Heart left ventricle (tissue), 13 donors: ENCODE measurements at regions not wholly inside any gene's neighbourhood (a gene's known extent, or its start where the extent isn't known, plus 50 kb on each side); places are given as distances from the start of the nearest gene placed in this dataset.

Source experiments
- CTCF ChIP-seq, 12 donors: fragments of 200-600 bp; sonication (generic) in 4 of 12; IDR thresholded peaks; one replicate each; pipeline versions ENCODE4 v1.5.0 to v1.8.0; 2018 to 2022; ENCODE audit warnings: antibody characterized with exemption in 12 of 12, mild to moderate bottlenecking in 5 of 12
- POLR2A ChIP-seq, 2 donors: fragments of 450-650 bp; IDR thresholded peaks; one replicate each; pipeline ENCODE4 v1.6.1; 2017; ENCODE audit warnings: antibody characterized with exemption in 2 of 2, mild to moderate bottlenecking in 2 of 2, moderate library complexity in 2 of 2
- donor health status: ischemic (EF 13 %, LVEDD 7.1; RV severe dilation, severe dysfunction).
- donor health status: DM: no; HTN: yes; CAD: no.
- donor health status: DM: no; HTN: no; CAD: no.
- donor health status: ischemic (EF 25% LVEDD 6.9; RV normal size, moderate dysfunction).
- donor health status: ischemic (EF 25% LVEDD 5.7; RV mildly dilated, moderate dysfunction).
- donor health status: ischemic (EF 35%, LVEDD 5.7; RV mildly dilated, moderate dysfunction).
- donor health status: nonischemic (EF 11% LVEDD 7.7; RV severe dilation, severe dysfunction).
- donor health status: DM: yes; HTN: yes; CAD: no.
- donor health status: PGD.
- donor health status: ischemic (EF 29% LVEDD 5.4; RV normal size, mild dysfunction).
- donor health status: nonischemic (EF 23%, LVEDD 6.1; RV moderate dilation, normal function).

DNA sequence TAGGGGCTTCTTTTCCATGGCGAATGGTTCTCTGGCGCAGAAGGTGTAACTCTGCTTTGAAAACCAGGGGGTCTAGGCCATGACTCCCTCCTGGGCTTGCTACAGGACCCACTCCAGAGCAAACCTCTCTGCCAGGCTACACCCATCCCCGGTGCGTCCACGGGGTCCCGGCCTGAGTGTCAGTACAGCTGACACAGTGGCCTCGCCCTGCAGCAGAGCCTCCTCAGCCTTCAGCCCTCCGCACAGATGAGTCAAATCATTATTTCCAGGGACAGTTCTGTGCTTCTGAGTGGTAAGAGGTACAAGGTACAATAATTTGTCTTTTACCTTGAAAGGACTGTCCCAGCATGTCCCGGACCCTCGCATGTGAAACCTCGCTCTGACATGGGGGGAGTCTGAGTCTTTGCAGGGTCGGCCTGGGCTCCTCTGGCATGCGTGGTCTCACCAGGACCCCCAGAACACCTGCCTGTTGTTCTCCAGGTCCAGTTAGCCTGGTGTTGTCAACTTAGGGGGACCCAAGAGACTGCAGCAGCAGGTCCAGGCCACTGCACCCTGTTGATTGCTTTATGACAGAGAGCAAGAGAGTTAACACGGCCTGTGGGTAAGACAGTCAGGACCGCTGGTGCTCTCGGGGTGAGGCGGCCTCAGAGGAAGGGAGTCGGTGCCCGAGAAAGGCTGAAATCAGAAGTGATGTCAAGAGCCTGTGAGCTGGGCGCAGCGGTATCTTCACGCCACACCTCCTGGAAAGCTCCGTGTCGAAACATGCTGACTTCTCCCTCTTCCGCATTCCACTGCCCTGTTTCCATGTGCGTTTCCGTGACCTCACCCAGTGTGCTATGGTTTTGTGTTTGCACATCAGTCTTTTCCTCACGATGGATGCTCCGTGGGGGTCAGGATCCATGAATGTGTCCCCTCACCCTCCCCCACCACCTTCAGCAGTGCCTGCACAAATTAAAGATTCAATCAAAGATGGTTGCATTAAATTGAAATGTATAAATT lies 340.1 kb downstream of the EIPR1 start:
- TF ChIP-seq POLR2A (IDR thresholded peaks at IDR 0.05) = no peak
- TF ChIP-seq CTCF (IDR thresholded peaks at IDR 0.05) = no peak
